ENCODE measurements at regions not wholly inside any gene's neighbourhood (a gene's known extent, or its start where the extent isn't known, plus 50 kb on each side); places are given as distances from the start of the nearest gene placed in this dataset.

- TF ChIP-seq CTCF (IDR thresholded peaks at IDR 0.05) = no peak
- TF ChIP-seq POLR2A (IDR thresholded peaks at IDR 0.05) = no peak
Measured at GRCh38 chr20:11395581-11395980, 522.1 kb upstream of the BTBD3 start.

All from Peyer's patch (tissue), 4 donors.